KBM-7 (cell line): ENCODE measurements at regions not wholly inside any gene's neighbourhood (a gene's known extent, or its start where the extent isn't known, plus 50 kb on each side); places are given as distances from the start of the nearest gene placed in this dataset.

ENCODE experiments used
- DNase-seq: peaks from one replicate; pipeline ENCODE4 v3.0.0-alpha.2; 2015
- in situ Hi-C: fragments of 300-500 bp; cut with MboI; formaldehyde crosslinking; loops from 2 replicates; pipeline ENCODE4 v1.14.3; 2020; ENCODE audit warnings: low sequenced_read_pairs, low pct_unique_long_range_greater_than_20kb, mixed read lengths

DNA sequence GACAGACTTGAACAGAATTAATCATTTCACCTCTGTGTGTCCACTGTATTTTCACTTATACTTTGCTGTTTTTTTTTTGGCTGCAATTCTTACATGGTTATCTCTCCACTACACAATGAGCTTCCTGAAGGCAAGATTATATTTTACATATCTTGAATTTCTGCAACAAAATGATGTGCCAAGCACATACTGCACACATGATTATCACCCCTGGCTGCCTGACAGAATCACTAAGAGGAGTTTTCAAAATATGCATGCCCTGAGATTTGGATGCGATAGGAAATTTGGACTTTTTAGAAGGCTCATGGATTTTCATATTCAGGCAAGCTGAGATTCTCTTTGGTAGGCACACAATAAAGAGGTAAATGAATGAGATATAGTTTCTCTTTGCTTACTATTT is 1162.1 kb upstream of the IGFBP7 start:
- DNase-seq = no peak
- in situ Hi-C loops = no loop called here

- DNase-seq = no peak
- in situ Hi-C loops = no loop called here
Observed at GRCh38 chr4:58265734-58266133, 1155.5 kb upstream of the IGFBP7 start.

DNA sequence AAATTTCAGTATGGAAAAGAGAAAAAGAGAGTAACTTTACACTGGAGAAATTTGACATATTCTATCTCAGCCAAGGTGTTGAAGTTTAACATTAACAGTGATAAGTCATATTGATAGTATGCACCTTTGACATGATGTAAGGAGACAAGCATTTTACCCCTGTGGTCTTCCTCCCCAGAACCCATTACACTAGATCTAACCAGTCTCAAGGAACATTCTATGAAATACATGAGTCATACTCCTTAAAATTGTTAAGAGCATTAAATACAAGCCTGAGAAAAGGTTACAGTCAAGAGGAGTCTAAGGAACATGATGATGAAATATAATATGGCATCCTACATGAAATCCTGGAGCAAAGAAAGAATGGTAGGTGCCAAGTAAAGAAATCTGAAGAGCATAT is 1151.3 kb upstream of the IGFBP7 start:
- in situ Hi-C loops = no loop called here
- DNase-seq = no peak

DNA sequence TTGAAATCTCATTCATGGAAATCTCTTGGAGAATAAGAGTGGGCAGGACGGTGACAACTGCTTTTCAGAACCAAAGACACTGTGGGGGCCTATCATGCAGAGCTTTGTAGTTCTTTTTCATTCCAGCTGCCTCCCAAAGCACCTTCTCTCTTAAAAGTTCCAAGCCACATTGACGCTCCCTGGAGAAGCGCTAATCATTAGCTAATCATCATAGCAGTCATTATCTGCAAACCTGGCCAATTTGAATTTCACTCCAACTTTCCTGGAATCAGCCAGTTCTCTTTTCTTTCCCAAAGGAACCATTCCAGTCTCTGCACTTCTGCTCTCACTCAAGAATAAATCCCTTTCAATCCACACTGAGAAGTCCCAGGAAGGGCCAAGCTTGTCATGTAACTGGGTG is 1144.1 kb upstream of the IGFBP7 start:
- DNase-seq = no peak
- in situ Hi-C loops = no loop called here

- DNase-seq = no peak
- in situ Hi-C loops = no loop called here
Observed at GRCh38 chr4:58252656-58253055, 1142.5 kb upstream of the IGFBP7 start.

DNA sequence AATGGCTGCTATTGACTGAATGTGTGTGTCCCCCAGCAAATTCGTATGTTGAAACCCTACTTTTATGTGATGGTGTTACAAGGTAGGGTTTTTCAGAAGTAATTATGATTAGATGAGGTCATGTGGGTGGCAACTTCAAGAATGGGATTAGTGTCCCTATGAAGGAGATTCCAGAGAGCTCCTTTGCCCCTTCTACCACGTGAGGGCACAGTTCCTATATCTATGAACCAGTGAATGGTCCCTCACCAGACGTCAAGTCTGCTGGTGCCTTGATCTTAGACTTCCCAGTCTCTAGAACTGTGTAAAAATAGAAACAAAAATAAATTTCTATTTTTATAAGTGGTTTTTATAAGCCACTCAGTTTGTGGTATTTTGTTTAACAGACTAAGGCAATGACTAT is 1137.6 kb upstream of the IGFBP7 start:
- peak; percentile 1 for DNase-seq
- in situ Hi-C loops = no loop called here

DNA sequence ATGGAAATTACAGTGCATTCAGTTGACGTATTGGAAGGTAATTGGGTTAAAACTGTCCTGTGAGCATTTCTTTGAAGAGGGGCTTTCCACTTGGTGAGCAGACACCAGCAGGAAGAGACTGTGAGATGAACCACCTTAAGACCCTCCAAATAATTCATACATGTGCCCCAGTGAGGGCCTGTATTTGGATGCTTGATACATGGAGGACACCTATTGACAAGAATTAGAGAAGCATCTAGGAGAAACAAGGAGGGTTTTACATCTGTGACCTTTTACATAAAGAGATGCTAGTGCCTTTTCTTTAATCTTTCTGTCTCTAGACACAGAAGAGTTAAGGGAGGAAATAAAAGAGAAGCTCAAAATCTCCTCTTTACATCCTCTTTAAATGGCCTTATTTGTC is 1115.3 kb upstream of the IGFBP7 start:
- in situ Hi-C loops = no loop called here
- no peak for DNase-seq

DNA sequence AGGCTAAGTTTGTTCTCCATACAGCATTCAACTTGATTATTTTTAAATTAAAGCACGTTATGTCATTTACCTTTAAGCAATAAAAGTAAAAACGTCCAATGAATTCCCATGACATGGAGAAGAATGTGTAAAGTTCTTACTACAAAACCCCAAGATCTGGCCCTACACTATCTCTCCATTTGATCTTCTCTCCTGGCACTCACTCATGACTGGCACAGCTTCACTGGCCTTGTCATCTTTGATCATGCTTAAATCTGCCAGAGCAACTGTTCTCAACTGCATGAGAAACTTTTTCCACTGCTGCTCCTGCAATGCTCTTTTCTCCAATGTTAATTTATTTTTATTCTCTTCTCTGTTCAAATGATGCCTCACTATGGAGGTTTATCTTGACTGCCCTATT is 1109.0 kb upstream of the IGFBP7 start:
- DNase-seq = no peak
- in situ Hi-C loops = no loop called here

- no peak for DNase-seq
- in situ Hi-C loops = no loop called here
Observed at GRCh38 chr4:58216461-58216860, 1106.3 kb upstream of the IGFBP7 start.

- DNase-seq = no peak
- in situ Hi-C loops = no loop called here
Observed at GRCh38 chr4:58214376-58214775, 1104.2 kb upstream of the IGFBP7 start.

GRCh38 chr4:58209551-58209950 is 1099.4 kb upstream of the IGFBP7 start:
- no peak for DNase-seq
- in situ Hi-C loops = no loop called here

DNA sequence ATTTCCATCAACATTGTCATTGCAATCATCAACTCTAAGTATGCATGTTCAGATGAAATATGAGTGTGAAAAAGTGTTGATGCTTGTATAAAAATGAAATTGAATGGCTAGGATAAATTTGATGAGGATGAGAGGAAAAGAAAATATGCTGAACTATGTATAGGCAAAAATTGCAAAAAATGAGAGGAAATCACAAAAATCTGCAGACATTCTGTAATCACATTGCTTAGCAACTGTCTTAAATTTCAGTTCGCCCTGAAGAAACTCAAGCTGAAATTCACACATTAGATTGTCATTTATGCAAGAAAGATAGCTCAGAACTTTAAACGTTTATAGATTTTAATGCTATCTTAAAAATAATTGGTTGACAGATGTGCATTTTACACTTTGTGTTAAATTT is 1098.8 kb upstream of the IGFBP7 start:
- DNase-seq = no peak
- in situ Hi-C loops = no loop called here

GRCh38 chr4:58205446-58206235 is 1095.5 kb upstream of the IGFBP7 start:
- no peak for DNase-seq
- in situ Hi-C loops = no loop called here

DNA sequence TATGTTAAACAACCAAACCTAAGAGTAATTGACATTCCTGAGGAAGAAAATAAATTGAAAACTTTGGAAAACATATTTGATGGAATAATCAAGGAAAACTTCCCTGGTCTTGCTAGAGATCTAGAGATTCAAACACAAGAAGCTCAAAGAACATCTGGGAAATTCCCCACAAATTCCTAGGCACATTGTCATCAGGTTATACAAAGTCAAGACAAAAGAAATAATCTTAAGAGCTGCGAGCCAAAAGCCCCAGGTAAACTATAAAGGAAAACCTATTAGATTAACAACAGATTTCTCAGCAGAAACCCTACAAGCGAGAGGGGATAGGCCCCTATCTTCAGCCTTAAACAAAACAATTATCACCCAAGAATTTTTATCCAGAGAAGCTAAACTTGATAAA is 1082.0 kb upstream of the IGFBP7 start:
- in situ Hi-C loops = no loop called here
- DNase-seq = no peak

DNA sequence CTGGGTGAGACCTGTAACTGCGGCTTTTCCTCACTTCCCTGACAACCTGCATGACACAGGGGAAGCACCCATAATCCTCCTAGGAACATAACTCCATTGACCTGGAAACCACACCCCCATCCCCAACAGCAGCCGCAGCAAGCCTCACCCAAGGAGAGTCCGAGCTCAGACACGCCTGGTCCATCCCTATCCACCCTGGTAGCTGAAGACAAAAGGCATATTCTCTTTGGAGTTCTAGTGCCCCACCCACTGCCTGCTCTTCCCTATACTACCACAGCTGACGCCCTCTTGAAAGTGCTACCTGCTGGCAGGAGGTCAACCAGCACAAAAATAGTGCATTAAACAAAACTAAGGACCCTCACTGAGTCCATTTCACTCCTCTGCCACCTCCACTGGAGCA is 1080.9 kb upstream of the IGFBP7 start:
- in situ Hi-C loops = no loop called here
- DNase-seq = no peak

- DNase-seq = no peak
- in situ Hi-C loops = no loop called here
Observed at GRCh38 chr4:58188316-58188715, 1078.1 kb upstream of the IGFBP7 start.

GRCh38 chr4:58175024-58175423 is 1064.8 kb upstream of the IGFBP7 start:
- in situ Hi-C loops = no loop called here
- no peak for DNase-seq

GRCh38 chr4:58166490-58166889 is 1056.3 kb upstream of the IGFBP7 start:
- no peak for DNase-seq
- in situ Hi-C loops = no loop called here

- in situ Hi-C loops = no loop called here
- no peak for DNase-seq
Observed at GRCh38 chr4:58163156-58163555, 1053.0 kb upstream of the IGFBP7 start.

- in situ Hi-C loops = no loop called here
- no peak for DNase-seq
Observed at GRCh38 chr4:58149404-58150085, 1039.4 kb upstream of the IGFBP7 start.

GRCh38 chr4:58144721-58145120 is 1034.5 kb upstream of the IGFBP7 start:
- no peak for DNase-seq
- in situ Hi-C loops = no loop called here
